ENCODE measurements at regions not wholly inside any gene's neighbourhood (a gene's known extent, or its start where the extent isn't known, plus 50 kb on each side); places are given as distances from the start of the nearest gene placed in this dataset.
"Not testable (repeated sequence)": the region's sequence is repeated elsewhere in the genome, so short reads cannot be mapped to it uniquely, and the experiment has no call there.

DNA sequence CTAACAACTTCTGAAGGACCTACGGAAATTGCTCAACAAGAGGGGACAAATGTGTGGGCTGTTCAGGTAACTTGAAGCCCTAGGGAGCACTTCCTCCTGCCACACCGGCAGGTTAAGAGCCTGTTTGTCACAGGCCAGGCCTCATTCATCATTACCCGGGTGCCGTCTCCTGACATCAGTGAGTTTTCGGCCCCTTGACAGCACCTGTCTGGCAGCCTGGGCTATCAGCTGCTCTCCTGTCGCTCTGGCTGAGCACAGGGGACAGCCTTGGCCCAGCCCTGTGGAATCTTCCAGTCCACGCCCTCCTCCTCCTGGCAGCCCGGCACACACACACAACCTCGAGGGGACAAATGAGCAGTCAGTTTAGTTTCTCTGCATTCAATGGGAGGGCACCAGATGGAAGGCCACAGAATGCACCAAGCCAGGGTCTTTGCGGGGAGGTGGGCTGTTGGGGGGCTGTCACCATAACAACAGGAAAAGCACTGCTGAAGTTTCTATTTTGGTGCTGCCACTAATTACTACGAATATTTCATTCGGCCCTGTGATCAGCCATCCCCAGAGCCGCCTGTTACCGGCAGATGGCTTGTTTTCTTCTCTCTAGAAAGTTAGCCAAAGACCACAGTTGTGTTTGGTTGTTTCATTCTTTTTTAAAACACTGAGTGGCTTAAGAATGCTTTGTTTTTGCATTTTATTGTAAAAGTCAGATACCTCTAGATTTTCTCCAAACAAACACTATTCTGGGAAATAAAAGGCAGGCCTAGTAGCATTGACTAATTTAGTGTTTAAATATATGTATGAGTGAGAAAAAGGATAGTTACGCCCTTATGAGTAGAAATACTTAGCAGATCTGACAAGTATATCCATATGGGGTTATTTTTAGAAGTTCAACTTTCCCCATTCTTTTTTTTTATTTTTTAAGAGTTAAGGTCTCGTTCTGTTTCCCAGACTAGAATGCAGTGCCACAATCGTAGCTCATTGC is 189.9 kb upstream of the NDUFV2 start:
- DNase-seq (ENCODE audit: low spot score) = no peak
- FAIRE-seq = no peak

DNA sequence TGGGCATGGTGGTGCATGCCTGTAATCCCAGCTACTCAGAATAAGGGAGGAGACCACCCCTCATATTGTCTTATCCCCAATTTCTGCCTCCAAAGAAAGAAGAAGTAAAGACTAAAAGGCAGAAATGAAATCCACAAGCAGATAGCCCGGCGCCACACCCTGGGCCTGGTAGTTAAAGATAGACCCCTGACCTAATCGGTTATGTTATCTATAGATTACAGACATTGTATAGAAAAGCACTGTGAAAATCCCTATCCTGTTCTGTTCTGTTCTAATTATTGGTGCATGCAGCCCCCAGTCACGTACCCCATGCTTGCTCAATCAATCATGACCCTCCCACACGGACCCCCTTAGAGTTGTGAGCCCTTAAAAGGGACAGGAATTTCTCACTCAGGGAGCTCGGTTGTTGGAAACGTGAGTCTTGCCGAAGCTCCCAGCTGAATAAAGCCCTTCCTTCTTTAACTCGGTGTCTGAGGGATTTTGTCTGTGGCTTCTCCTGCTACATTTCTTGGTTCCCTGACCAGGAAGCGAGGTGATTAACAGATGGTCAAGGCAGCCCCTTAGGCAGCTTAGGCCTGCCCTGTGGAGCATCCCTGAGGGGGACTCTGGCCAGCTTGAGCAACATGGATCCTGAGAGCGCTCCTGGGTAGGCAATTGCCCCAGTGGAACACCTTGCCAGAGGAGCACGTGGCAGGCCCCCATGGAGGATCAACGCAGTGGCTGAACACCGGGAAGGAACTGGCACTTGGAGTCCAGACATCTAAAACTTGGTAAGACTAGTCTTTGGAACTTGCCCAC is 188.7 kb upstream of the NDUFV2 start:
- DNase-seq (ENCODE audit: low spot score); FAIRE-seq: not testable (repeated sequence)

- DNase-seq (ENCODE audit: low spot score); FAIRE-seq: not testable (repeated sequence)
Measured at GRCh38 chr18:8914404-8915264, 187.9 kb upstream of the NDUFV2 start.

- DNase-seq (ENCODE audit: low spot score); FAIRE-seq: not testable (repeated sequence)
Measured at GRCh38 chr18:8920856-8921787, 181.4 kb upstream of the NDUFV2 start.

DNA sequence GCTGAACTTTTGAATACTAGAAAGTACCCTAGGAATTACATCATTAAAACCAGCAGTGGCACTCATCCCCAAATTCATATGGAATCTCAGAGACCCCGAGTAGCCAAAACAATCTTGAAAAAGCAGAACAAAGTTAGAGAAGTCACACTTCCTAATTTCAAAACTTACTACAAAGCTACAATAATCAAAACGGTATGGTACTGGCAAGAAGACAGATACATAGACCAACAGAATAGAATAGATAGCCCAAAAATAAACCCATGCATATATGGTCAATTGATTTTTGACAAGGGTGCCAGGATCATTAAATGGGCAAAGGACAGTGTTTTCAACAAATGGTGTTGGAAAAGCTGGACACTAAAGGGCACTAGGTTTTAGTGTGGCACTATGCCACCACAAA is 176.0 kb upstream of the NDUFV2 start:
- no peak for FAIRE-seq
- no peak for DNase-seq (ENCODE audit: low spot score)

GRCh38 chr18:8928044-8928443 is 174.5 kb upstream of the NDUFV2 start:
- no peak for DNase-seq (ENCODE audit: low spot score)
- FAIRE-seq = no peak

DNA sequence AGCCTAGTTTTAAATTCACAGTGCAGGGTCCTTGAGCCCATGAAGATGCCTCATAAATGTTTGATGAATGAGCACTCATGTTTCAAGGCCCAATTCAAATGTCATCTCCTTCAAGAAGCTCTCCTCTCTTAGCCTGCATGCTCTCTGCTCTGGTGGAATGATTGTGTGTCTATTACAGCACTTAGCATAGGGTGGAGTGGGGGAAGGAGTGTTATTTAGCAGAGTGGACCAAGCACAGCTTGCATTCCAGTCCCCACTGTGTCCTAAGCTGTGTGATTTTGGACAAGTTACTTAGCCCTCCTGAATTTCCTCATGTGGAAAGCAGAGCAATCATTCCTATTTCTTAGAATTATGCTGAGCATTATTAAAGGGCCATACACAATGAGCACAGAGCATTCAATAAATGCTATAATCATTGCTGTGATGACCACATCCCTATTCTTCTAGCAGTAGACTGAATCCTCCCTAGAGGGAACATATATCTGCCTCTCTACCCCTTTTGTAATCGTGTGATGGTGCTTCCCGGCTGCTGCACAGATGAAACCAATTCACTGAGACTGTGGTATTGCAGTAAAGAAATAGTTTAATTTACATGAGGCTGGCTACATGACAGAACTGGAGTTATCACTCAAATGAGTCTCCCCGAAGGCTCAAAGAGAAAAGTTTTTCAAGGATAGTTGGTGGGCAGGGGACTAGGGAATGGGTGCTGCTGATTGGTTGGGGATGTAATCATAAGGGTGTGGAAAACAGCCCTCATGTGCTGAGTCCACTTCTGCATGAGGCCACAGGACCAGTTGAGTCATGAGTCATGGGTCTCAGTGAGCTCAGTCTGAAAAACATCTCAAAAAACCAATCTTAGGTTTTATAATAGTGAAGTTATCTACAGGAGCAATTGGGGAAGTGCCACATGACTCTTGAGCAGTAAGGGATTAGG is 173.4 kb upstream of the NDUFV2 start:
- DNase-seq (ENCODE audit: low spot score) = no peak

DNA sequence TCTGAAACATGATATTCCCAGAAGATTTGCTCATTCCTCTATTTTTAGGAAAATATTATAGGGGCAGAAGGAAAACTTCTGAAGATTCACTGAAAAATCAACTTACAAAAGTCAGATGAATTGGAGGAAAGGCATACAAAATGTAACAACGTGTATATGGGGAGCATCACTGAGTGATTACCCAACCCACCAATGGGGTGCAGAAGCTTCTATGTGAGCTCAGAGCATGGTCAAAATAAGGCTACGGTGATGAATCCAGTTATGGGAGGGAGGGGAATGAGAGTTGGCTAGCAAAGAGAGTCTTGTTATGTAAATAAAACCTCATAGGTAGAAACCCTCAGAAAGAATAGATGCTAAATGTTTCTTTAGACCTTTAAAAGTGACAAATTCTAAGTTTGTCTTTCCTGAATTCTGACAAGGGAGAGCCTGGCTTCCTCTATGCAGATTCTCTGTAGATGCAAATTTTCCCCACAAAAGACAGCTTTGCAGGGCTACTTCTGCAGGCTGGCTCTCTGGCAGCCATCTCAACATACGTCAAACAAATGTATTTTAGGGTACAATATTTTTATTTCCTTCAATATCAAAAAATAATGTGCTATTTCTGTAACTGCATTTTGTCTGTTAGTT is 171.4 kb upstream of the NDUFV2 start:
- DNase-seq (ENCODE audit: low spot score) (no peak), FAIRE-seq (no peak)

More for the DNA sequence above, 173.4 kb upstream of the NDUFV2 start:
- FAIRE-seq = no peak

GRCh38 chr18:8932866-8933265 is 169.6 kb upstream of the NDUFV2 start:
- no peak for FAIRE-seq
- no peak for DNase-seq (ENCODE audit: low spot score)

- FAIRE-seq (no peak), DNase-seq (ENCODE audit: low spot score) (no peak)
Measured at GRCh38 chr18:8933714-8934284, 168.7 kb upstream of the NDUFV2 start.

GRCh38 chr18:8935346-8935745 is 167.2 kb upstream of the NDUFV2 start:
- not testable (repeated sequence) for DNase-seq (ENCODE audit: low spot score); FAIRE-seq

GRCh38 chr18:8936619-8937018 is 165.9 kb upstream of the NDUFV2 start:
- DNase-seq (ENCODE audit: low spot score) (no peak), FAIRE-seq (no peak)

DNA sequence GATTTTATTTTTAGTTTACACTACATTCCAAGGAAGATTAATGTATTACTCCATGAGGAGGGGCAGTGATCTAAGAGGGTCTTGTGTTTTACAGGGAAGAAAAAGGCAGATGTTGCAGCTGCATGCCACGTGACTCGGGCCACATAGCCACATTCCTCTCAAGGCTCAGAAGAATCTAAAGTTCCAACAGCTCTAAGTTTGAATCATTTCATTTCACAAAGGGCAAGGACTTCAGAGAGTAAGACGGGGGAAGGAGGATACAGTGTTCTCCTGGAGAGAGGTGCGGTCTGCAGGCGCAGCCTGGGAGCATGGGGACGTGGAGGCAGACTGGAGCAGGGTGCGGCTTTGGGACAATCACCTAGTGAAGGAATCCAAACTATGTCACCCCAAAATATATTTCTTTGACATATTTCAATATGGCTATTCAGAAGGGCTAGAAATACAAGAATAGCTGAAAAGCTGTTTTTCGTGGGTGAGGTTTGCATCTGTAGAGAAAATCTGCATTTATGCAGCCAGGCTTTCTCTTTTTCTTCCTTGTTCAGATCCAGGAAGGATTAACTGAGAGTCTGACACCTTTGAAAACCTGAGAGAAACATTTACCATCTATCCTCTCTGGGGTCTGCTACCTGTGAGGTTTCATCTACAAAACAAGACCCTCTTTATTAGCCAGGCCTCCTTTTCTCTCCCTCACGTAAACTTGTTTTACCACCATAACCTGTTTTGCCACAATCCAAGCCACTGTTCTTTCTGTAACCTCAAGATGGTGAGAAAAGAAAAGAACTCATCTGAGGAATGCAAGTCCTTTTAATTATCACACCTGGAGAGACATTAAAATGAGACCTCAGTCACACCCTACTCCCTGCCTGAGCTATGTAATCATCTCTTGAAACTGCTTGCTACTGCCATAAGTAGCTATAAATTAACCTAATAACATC is 165.1 kb upstream of the NDUFV2 start:
- no peak for FAIRE-seq

DNA sequence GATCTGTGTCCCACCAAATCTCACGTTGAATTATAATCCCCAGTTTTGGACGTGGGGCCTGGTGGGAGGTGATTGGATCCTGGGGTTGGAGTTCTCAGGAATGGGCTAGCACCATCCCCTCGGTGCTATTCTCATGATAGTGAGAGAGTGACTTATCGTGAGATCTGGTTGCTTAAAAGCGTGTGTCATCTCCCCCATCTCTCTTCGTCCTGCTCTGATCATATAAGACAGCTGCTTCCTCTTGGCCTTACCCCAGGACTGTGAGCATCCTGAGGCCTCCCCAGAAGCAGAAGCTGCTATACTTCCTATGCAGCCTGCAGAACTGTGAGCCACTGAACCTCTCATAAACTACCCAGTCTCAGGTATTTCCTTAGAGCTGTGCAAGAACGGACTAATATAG is 163.7 kb upstream of the NDUFV2 start:
- FAIRE-seq (no peak), DNase-seq (ENCODE audit: low spot score) (no peak)

More for the DNA sequence above, 165.1 kb upstream of the NDUFV2 start:
- no peak for DNase-seq (ENCODE audit: low spot score)

- no peak for FAIRE-seq
- DNase-seq (ENCODE audit: low spot score) = no peak
Measured at GRCh38 chr18:8942021-8942908, 160.2 kb upstream of the NDUFV2 start.

Data from urothelium cell line (cell line).